ENCODE measurements at regions not wholly inside any gene's neighbourhood (a gene's known extent, or its start where the extent isn't known, plus 50 kb on each side); places are given as distances from the start of the nearest gene placed in this dataset.

- Histone ChIP-seq H3K4me3 (no peak overlapping the region), H3K4me1 (ENCODE audit: low read depth) (no peaks in the 10 kb centered on the region), H3K36me3 (no peaks in the 10 kb centered on the region), H3K27me3 (no peaks in the 10 kb centered on the region), H3K27ac (no peak overlapping the region), H3K9me3 (ENCODE audit: low read depth) (no peaks in the 10 kb centered on the region)
- TF ChIP-seq, protein P1, sequence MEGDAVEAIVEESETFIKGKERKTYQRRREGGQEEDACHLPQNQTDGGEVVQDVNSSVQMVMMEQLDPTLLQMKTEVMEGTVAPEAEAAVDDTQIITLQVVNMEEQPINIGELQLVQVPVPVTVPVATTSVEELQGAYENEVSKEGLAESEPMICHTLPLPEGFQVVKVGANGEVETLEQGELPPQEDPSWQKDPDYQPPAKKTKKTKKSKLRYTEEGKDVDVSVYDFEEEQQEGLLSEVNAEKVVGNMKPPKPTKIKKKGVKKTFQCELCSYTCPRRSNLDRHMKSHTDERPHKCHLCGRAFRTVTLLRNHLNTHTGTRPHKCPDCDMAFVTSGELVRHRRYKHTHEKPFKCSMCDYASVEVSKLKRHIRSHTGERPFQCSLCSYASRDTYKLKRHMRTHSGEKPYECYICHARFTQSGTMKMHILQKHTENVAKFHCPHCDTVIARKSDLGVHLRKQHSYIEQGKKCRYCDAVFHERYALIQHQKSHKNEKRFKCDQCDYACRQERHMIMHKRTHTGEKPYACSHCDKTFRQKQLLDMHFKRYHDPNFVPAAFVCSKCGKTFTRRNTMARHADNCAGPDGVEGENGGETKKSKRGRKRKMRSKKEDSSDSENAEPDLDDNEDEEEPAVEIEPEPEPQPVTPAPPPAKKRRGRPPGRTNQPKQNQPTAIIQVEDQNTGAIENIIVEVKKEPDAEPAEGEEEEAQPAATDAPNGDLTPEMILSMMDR (IDR thresholded peaks at IDR 0.05; ENCODE audit: low read depth, low read length), result no peak
- DNase-seq (ENCODE audit: low read depth in 1 of 2, low spot score in 1 of 2), result no peak
These were observed 435.5 kb upstream of the TGFBR2 start for GRCh38 chr3:30170681-30171438.

GRCh38 chr3:30174357-30174756 is 432.0 kb upstream of the TGFBR2 start:
- Histone ChIP-seq H3K4me3 (no peak overlapping the region), H3K4me1 (ENCODE audit: low read depth) (no peaks in the 10 kb centered on the region), H3K27me3 (no peaks in the 10 kb centered on the region), H3K9me3 (ENCODE audit: low read depth) (no peaks in the 10 kb centered on the region), H3K27ac (no peak overlapping the region), H3K36me3 (no peaks in the 10 kb centered on the region)
- DNase-seq (ENCODE audit: low read depth in 1 of 2, low spot score in 1 of 2), result peak in 1 of 2 donors; percentile 62
- TF ChIP-seq, protein P1 (IDR thresholded peaks at IDR 0.05; ENCODE audit: low read depth, low read length), result no peak

GRCh38 chr3:30180310-30181177 is 425.9 kb upstream of the TGFBR2 start:
- H3K4me1 ChIP-seq (ENCODE audit: low read depth), result no peaks in the 10 kb centered on the region
- H3K36me3 ChIP-seq, result no peaks in the 10 kb centered on the region
- H3K27ac ChIP-seq, result no peak overlapping the region
- peak in 1 of 2 donors; percentile 60 for DNase-seq (ENCODE audit: low read depth in 1 of 2, low spot score in 1 of 2)
- no peaks in the 10 kb centered on the region for H3K9me3 ChIP-seq (ENCODE audit: low read depth)
- TF ChIP-seq, protein P1 (IDR thresholded peaks at IDR 0.05; ENCODE audit: low read depth, low read length), result no peak
- no peak overlapping the region for H3K4me3 ChIP-seq
- H3K27me3 ChIP-seq, result no peaks in the 10 kb centered on the region

- no peaks in the 10 kb centered on the region for H3K4me1 ChIP-seq (ENCODE audit: low read depth)
- H3K27me3 ChIP-seq, result no peaks in the 10 kb centered on the region
- no peaks in the 10 kb centered on the region for H3K9me3 ChIP-seq (ENCODE audit: low read depth)
- no peak overlapping the region for H3K4me3 ChIP-seq
- no peak overlapping the region for H3K27ac ChIP-seq
- no peak for DNase-seq (ENCODE audit: low read depth in 1 of 2, low spot score in 1 of 2)
- TF ChIP-seq, protein P1 (IDR thresholded peaks at IDR 0.05; ENCODE audit: low read depth, low read length), result no peak
- H3K36me3 ChIP-seq, result no peaks in the 10 kb centered on the region
These were observed 425.3 kb upstream of the TGFBR2 start for GRCh38 chr3:30181178-30181465.

GRCh38 chr3:30181581-30181980 is 424.8 kb upstream of the TGFBR2 start:
- Histone ChIP-seq H3K27me3 (no peaks in the 10 kb centered on the region), H3K36me3 (no peaks in the 10 kb centered on the region), H3K4me3 (no peak overlapping the region), H3K9me3 (ENCODE audit: low read depth) (no peaks in the 10 kb centered on the region), H3K4me1 (ENCODE audit: low read depth) (no peaks in the 10 kb centered on the region), H3K27ac (no peak overlapping the region)
- DNase-seq (ENCODE audit: low read depth in 1 of 2, low spot score in 1 of 2), result no peak
- TF ChIP-seq, protein P1 (IDR thresholded peaks at IDR 0.05; ENCODE audit: low read depth, low read length), result no peak

Data from cardiac muscle cell (in vitro differentiated cells and primary cell).